ENCODE measurements at regions not wholly inside any gene's neighbourhood (a gene's known extent, or its start where the extent isn't known, plus 50 kb on each side); places are given as distances from the start of the nearest gene placed in this dataset.
"Not testable (repeated sequence)": the region's sequence is repeated elsewhere in the genome, so short reads cannot be mapped to it uniquely, and the experiment has no call there.

DNA sequence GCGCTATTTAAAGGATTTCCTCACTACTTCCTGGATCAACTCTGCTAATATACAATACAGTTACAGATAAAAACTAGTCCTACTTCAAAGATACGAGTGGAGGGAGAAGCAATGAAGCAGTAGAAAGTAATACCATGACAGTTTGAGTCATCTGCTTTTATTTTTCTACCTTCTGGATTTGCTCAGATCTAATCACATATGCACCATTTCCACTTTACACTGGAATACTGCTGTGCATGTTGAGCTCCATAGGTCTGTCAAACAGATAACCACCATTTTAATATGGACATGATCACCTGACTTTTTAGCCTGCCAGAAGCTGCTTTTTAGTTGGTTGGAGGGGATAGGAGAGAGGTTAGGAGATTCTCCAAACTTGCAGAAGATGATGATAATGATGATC lies 92.5 kb downstream of the MMUT start:
- DNase-seq: no peak

DNA sequence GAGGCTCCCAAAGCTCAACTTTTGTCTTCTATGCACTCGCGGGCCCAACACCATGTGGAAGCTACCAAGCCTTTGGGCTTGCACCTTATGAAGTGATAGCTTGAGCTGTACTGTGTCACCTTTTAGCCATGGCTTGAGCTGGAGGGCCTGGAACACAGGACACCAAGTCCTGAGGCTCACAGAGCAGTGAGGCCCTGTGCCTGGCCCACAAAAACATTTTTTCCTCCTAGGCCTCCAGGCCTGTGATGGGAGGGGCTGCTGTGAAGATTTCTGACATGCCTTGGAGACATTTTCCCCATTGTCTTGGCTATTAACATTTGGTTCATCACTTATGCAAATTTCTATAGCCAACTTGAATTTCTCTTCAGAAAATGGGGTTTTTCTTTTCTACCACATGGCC lies 96.5 kb downstream of the MMUT start:
- no peak for DNase-seq

DNA sequence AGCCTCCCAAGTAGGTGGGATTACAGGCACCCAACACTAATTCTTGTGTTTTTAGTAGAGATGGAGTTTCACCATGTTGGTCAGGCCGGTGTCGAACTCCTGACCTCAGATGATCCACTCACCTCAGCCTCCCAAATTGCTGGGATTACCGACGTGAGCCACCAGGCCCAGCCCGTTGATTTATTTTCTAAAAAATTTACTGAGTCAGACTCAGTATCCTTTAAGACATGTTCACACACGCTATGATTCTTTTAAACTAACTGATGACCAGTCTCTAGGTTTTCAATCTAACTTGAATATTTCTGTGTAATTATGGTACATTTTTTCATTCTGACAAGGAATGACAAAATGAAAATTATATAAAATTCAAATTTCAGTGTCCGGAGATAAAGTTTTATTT lies 114.5 kb downstream of the MMUT start:
- no peak for DNase-seq

DNA sequence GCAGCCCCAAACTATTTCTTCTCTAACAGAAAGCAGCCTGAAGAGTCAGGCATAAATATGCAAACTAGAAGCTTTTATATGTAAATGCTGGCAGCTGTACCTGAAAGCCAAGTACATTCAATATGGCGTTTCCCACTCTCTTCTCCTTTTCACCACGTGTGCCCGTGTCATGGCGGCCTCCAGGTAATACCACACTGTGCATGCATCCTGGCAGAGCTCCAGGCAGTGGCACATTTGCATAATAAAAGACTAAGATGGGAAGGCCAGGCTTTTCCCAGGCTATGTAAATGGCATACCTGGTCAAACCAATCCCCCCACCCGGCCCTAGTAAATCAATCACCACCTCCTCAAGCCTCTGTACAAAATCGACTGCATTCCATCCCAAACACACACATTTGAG lies 120.6 kb downstream of the MMUT start:
- peak; percentile 93 for DNase-seq

DNA sequence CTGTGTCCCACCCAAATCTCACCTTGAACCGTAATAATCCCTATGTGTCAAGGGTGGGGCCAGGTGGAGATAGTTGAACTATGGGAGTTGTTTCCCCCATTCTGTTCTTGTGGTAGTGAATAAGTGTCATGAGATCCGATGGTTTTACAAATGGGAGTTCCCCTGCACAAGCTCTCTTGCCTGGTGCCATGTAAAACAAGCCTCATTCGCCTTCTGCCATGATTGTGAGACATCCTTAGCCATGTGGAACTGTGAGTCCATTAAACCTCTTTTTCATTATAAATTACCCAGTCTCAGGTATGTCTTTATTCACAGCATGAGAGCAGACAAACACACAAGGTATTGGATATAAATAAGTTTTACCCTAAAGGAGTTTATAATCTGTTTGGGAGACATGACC lies 121.2 kb downstream of the MMUT start:
- no peak for DNase-seq

DNA sequence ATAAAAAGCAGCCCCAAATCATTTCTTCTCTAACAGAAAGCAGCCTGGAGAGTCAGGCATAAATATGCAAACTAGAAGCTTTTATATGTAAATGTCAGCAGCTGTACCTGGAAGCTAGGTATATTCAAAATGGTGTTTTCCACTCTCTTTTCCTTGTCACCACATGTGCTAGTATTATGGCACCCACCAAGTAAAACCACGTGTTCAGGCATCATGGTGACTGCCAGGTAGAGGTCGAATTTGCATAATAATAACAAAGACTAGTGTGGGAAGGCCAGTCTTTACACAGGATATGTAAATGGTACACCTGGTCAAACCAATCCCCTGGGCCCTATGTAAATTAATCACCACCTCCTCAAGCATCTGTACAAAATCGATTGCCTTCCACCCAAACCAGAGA lies 124.0 kb downstream of the MMUT start:
- no peak for DNase-seq

- no peak for DNase-seq
Observed at GRCh38 chr6:49336514-49337131, 126.4 kb downstream of the MMUT start.

DNA sequence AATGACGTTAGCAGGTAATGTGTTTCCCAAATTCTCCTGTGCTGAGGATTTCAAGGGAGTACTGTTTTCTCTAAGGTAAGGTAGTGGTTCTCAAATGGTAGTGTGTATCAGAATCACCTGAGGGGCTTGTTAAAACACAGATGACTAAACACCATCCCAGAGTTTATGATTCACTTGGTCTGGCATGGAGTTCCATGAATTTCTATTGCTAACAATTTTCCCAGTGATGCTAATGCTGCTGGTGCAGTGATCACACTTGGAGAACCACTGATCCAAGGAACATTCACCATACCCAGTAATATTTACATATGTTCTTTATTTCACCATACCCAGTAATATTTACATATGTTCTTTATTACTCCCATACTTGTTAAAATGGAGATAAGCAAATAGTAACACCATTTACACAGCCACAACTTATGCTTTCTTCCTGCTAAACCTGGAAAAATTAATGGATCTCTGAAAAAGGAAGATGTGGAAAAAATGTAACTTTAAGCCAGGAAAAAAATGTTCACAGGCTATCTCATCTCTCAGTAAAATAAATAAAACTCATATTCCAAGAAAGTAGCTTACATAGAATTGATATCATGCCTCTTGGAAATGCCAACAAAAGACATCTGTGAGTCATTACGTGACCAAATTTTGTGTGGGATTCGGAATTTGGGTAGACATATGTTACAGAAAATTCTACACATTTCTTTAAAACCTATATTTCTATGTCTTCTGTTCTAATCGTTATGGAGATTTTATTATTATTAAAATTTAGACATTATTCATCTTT lies 129.5 kb downstream of the MMUT start:
- DNase-seq: no peak

- DNase-seq: no peak
Observed at GRCh38 chr6:49332781-49333180, 130.3 kb downstream of the MMUT start.

- no peak for DNase-seq
Observed at GRCh38 chr6:49329186-49329585, 133.9 kb downstream of the MMUT start.

DNA sequence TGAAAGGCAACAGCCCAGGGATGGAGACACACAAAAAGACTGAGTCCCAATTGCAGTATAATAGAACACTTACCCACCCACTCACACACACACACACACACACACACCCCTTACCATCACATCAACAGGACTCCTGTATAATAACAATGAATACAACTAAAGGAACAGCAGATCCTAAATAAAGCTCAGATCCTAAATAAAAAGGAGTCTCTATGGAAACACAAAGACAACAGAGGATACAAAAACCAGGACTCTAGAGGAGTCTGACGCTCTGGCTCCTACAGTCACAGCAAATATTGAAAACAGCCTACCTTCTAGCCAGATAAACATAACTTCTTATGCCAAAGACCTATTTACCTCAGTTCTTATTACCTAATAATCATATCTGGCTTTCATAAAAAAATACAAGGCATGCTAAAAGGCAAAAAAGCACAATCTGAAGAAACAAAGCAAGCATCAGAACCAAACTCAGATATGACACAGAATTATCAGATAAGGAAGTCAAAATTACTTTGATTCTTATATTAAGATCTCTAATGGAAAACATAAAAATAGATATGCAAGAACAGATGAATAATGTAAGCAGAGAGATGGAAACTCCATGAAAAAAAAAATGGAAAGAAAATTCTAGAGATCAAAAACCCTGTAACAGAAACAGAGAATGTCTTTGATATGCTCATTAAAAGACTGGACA lies 134.9 kb downstream of the MMUT start:
- DNase-seq: peak; percentile 10

- DNase-seq: no peak
Observed at GRCh38 chr6:49327571-49327970, 135.5 kb downstream of the MMUT start.

DNA sequence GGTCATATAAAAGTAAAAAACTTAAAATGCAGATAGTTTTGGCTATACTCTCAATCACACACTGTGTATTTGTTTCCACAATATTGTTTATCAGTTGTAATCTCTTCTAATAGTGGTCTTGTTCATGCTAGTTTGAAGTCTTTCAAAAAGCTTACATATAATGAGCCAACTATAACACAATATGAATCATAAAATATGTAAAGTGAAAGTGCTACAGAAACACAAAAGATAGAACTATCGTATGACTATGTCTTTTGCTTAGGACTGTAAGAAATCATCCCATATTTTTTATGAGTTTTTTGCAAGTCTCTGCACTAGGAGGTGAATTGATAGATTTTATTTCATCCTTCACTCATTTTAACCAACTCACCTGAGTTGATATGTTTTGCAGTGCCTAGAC lies 136.0 kb downstream of the MMUT start:
- DNase-seq: no peak

DNA sequence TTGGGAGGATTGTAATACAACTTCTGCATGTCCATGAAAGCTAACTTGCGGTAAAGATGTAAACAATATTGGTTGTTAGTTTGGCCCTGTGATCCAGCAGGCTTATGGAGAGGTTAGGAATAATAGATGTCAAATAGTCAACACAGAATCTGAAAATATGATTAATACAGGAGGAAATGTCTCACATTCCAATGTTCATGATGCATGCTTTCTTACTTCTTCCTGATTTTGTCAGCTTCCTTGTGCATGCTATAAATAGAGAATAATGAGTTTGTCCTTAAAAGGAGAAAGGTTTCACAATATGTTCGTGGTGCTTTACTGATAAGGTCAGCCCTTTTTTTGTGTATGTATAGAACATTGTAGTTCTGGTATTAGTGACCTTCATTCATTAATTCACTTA lies 136.7 kb downstream of the MMUT start:
- DNase-seq: no peak

DNA sequence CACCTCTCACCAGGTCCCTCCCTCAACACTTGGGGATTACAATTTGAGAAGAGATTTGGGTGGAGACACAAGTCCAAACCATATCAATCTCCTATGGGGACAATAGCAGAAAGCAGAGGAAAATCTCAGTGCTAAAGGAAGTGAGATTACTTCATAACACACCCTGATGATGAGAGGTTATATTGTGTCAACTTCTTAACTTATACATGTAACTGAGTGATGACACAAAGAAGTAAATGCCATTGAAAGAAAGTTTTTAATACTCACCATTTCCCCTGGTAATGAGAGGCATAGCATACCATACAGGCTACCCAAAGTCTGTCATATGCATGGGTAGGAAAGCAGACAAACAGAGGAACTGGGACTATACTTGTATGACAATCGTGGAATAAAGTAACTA lies 137.2 kb downstream of the MMUT start:
- no peak for DNase-seq

DNA sequence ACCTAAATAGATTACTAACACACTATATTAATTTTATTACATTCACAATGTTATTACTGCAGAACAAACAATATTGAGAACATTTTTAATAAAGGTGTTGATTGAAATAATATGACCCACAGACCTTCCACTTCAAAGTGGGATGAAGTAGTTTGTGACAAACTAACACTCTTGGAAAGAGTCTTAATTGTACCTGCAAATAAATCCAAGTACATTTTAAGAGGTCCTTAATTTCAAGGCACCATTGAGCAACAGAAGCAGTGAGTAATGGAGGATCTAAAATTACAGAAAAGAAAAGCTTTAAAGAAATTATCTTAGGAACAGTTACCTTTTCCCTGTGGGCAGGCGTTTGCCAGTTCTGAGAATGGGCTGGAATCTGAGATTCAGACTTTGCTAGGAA lies 140.2 kb downstream of the MMUT start:
- no peak for DNase-seq

- no peak for DNase-seq
Observed at GRCh38 chr6:49321561-49322072, 141.4 kb downstream of the MMUT start.

GRCh38 chr6:49305010-49305409 lies 158.0 kb downstream of the MMUT start:
- no peak for DNase-seq

- DNase-seq: not testable (repeated sequence)
Observed at GRCh38 chr6:49304393-49304792, 158.7 kb downstream of the MMUT start.

GRCh38 chr6:49300911-49301310 lies 162.1 kb downstream of the MMUT start:
- no peak for DNase-seq

DNA sequence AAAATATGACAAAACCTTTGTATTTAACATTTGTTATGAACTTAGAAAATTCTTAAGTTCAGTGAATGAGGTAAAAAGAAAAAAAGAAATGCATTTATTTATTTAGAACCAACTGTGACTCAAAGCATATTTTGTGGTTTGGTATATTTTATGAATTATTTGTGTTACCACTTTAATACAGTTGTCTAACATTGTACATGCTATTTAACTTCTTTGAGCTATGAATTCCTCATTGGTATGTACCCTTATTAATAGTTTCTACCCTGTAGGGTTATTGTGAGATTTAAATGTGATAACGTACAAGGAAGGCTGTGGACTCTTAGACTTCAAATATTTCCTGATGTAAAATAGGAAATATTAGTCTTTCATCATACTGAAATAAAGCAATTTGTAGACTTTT lies 162.6 kb downstream of the MMUT start:
- no peak for DNase-seq

- no peak for DNase-seq
Observed at GRCh38 chr6:49299279-49299678, 163.8 kb downstream of the MMUT start.

GRCh38 chr6:49284180-49284579 lies 178.9 kb downstream of the MMUT start:
- DNase-seq: no peak

Measured in NCI-H345 (cell line).